Inflammatory macrophage treated with lipopolysaccharide for 4 hours (primary cell): ENCODE measurements at regions not wholly inside any gene's neighbourhood (a gene's known extent, or its start where the extent isn't known, plus 50 kb on each side); places are given as distances from the start of the nearest gene placed in this dataset.

Experiments
- DNase-seq: peaks from one replicate; pipeline ENCODE4 v3.0.0-alpha.2; 2020

DNA sequence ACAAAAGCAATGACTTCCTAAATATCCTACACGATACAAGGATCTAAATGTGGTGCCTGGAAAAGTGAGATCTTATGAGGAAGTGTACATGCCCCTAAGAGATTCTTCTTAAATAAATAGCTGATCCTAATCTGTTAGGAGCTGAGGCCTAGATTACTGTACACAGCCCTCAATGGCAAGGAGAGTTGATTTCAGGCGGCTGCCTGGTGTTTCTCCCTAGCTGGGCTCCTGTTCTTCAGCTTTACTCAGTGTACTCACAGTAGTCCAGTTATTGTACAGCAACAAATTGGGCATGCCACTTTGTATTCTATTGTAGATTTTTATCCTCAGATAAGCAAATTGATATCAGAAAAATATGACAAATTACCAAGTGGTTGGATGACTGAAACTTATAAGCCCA lies 358.2 kb upstream of the PDGFD start:
- DNase-seq = no peak

DNA sequence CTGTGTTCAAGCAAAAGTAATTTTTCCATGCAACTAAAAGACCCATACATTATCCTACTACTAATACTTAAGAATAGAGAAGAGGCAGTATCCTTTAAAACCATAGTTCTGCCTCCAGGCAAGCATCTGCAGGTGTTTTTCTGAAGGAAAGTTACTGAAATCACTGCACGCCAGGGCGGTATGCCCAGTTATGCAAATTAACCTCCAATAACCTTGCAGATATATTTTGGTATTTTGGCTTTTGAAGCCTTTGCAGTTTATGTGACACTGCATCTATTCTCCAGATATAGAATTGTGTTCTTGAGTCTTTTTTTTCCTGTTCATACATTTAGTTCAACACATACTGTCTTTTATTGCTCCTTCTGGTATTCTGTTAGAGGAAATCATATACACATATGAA lies 346.2 kb upstream of the PDGFD start:
- DNase-seq = no peak

DNA sequence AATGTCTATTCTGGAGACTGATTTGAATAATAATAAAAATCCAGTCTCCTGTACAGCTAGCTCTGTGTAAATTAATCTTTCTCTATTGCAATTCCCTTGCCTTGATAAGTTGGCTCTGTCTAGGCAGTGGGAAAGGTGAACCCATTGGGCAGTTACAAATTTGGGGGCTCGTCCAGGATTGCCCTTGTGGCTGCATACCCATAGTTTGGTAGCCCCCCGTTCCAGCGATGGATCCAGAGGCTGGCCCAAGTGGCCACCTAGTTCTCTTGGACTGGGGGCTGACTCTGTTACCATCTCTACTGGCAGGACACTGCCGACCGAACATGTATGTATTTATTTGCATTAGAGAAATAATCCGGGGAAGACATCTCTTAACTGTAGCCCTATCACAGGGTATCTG lies 326.2 kb upstream of the PDGFD start:
- DNase-seq = no peak

DNA sequence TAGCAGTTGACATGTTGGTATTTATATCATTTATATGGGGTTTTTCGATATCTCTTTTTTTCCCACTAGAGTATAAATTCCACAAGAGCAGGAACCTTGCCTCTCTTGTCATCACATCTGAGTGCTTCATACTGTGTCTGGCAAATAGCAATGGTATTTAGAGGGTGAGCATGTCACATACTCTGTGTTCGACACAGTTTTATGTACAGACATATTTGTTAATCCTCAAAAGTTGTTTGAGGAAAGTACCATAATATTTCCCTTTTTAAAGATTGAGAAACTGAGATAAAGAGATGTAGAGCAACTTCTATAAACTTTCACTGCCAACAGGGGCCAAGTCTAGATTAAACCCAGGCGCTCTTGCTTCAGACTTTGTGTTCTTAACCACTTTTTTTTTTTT lies 324.6 kb upstream of the PDGFD start:
- DNase-seq = no peak

GRCh38 chr11:104487046-104487806 lies 323.3 kb upstream of the PDGFD start:
- DNase-seq = no peak

- no peak for DNase-seq
Observed at GRCh38 chr11:104484804-104485554, 321.0 kb upstream of the PDGFD start.

DNA sequence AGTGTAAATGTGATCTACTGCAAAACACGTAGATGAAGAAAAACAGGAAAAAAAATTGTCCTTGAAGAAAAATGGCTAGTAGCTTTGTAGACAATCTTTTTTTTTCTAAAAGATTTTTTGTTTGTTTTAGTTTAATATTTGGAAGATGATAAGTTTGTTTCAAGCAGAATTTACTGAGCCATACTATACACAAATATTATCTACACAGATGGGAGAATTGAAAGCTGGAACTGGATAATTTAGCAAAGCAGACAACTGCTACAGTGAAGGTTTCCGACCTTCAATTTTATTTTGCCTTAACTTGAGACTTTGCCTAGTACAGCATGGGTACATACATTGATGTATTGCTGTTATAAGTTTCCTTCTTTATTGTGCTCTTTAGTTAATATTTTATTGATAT lies 313.0 kb upstream of the PDGFD start:
- DNase-seq = no peak

DNA sequence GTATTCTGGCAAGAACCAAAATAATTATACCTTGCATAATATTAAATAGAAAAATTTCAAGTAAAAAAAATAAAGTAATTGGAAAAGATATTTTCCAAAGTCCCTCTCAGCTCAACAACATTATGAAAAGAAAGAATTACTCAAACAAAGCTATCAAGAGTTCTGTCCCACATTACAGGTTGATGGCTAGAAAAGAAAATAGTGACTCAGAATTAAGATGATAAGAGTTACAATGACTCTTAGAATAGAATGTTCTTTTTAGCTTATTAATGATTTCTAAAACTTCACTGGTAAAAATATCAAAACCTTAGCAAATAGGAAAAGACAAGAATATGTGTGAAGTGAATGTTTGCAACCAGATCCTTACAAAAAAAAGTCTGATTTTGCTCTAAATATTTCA lies 312.5 kb upstream of the PDGFD start:
- no peak for DNase-seq

- DNase-seq = no peak
Observed at GRCh38 chr11:104467404-104467803, 303.5 kb upstream of the PDGFD start.

DNA sequence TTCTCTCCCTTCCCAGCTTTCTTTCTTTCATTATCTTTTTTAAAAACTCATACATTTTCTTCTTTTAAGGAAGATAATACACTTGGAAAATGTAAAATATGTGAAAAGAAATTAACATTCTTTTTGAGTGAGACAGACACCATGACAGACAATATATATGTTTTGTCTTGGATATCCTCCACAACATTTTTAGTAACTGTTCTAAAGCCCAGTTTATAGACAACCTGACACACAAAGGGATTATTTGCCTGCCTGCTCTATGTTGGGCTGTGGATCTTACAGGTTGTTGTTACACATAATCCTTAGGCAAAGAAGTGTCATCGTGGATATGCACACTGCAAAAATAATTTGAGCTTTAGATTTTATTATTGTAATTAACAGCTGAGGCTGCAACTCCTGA lies 301.4 kb upstream of the PDGFD start:
- no peak for DNase-seq

DNA sequence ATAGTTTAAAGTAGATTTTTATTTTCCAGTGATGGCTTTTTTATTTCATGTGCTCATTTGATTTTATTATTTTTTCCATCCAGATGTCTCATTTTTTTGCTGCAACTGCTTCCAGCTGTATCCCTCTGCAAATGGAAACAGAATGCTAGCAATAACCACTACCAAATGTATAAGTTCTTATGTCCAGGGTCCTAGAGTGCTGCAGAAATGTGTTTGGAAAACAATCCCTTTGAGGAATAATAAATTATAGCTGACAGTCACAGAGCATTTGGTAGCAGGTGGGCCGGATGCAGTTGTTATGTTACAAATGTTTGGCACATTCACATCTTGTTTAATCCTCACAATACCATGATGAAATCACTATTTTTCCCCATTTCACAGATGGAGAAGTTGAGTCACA lies 300.7 kb upstream of the PDGFD start:
- no peak for DNase-seq

- DNase-seq = no peak
Observed at GRCh38 chr11:104462341-104462740, 298.4 kb upstream of the PDGFD start.

DNA sequence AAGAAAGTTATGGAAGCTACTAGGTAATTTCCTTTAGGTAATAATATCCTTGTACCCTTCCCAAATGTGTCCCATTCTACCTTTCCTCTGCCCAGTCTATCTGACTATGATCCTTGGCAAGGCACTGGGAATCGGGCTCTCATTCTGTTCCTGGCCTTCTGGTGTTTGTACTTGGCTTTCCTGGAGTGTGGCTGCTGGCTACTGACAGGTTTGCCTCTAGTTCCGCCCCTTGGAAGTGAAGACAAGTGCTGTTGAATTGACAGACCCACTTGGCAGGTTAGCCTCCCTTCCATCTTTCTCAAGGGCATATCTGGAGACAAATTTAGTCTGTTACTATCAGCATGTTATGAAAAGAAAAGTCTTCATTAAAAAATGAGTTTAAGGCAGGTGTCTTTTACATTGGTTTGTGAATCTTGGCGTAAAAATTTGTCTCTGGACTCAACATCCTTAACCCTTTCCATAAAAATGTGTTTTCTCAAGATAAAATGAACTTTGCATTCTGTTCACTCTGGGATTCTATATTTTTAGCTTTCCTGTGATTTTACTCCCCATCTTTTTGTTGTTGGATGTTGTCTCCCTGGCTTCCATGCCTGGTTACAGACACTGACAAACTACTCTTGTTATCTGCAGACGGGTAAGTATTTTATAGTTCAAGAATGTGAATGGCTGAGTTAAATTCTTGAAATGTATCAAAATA lies 287.4 kb upstream of the PDGFD start:
- DNase-seq = no peak

DNA sequence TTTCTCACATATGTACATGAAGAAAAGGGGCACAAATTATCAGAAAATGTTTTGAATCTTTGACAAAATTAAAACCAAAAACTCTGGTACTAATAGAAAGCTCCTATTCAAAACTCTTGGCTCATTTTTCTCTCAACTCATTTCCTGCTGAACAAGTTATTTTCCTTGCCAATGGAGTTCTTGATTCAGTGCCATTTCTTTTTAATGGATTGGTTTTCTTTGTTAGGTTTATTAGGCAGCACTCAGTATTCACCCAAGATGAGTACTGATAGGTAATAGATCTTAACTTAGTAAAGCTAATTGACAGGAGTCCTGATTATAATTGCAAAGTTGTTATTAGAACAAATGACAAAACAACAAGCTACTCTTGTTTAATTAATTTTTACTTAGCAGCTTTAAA lies 279.4 kb upstream of the PDGFD start:
- DNase-seq = no peak

- DNase-seq = peak; percentile 39
Observed at GRCh38 chr11:104442321-104442720, 278.4 kb upstream of the PDGFD start.

GRCh38 chr11:104435494-104435893 lies 271.5 kb upstream of the PDGFD start:
- DNase-seq = no peak

DNA sequence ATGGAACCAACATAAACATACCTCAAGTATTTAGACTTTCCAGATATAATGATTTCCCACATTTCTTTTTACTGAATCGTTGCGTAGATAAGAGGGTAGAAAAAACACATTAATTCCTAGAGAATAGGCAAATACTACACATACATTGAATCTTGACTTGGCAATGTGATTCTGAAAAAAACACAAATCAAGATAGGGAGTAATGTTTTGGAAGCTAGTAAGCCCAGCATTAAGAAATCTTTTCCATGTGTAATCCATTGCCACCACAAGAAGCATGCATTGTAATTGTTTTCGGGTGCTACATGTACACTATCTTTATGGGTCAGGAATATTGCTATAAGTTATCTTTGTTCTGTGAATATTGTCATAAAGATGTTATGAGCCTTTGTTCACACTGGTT lies 269.8 kb upstream of the PDGFD start:
- no peak for DNase-seq

DNA sequence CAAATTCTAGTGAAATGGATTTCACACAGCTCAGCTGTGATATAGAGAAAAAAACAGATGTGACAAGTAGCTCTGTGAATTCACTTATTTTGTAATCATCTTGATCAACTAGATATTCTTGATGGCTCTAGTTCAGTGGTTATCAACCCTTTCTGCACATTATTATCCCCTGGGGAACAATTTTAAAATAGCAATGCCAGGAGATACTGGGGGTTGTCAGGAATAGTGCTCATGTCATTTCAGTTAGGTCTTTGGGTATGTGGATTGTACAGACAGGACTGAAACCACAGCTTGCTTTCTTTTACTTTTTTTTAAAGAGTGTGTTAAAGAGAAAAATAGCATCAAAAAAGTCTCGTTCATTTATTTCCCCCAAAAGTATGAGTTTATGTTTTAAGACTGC lies 269.0 kb upstream of the PDGFD start:
- DNase-seq = no peak

GRCh38 chr11:104432526-104432925 lies 268.6 kb upstream of the PDGFD start:
- DNase-seq = no peak

DNA sequence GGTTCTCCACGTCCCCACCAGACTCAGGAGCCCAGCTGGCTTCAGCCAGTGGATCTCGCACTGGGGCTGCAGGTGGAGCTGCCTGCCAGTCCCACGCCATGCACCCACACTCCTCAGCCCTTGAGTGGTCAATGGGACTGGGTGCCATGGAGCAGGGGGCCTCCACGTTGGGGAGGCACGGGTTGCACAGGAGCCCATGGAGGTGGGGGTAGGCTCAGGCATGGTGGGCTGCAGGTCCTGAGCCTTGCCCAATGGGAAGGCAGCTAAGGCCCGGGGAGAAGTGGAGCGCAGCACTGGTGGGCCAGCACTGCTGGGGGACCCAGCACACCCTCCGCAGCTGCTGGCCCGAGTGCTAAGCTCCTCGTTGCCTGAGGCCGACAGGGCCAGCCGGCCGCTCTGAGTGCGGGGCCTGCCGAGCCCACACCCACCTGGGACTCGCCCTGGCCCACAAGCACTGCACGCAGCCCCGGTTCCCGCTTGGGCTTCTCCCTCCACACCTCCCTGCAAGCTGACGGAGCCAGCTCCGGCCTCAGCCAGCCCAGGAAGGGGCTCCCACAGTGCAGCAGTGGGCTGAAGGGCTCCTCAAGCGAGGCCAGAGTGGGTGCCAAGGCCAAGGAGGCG lies 258.5 kb upstream of the PDGFD start:
- DNase-seq = no peak

GRCh38 chr11:104410336-104410735 lies 246.4 kb upstream of the PDGFD start:
- DNase-seq = no peak

DNA sequence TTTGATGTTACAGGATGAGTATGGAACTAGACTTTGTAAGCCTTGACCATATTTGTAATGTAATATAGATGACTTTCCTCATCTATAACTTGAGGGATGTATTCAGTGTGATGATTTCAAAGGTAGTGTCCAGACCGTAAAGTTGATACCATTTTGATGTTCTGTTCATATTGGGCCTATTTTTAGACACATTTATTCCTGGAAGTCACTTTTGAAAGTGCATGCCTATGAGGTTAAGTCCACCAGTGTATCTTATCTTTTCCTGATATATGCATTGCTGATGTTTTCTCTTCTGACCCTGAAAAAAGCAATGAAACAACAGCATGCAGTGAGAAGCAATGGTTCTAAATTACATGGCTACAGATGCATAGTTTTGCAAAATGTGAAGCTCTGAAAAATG lies 244.7 kb upstream of the PDGFD start:
- no peak for DNase-seq

GRCh38 chr11:104405277-104405676 lies 241.3 kb upstream of the PDGFD start:
- no peak for DNase-seq
